IMR-90 (cell line): ENCODE measurements at regions not wholly inside any gene's neighbourhood (a gene's known extent, or its start where the extent isn't known, plus 50 kb on each side); places are given as distances from the start of the nearest gene placed in this dataset.

ENCODE experiments used
- ATAC-seq: fragments of 200-7000 bp; cut with Tn5 transposase; 2 replicates; pipeline ENCODE4 v1.9.1; 2020; ENCODE audit warnings: low read depth, mild to moderate bottlenecking, moderate library complexity
- BruUV-seq: library from RNA; stranded (reverse); fragments of 400-500 nt; replicated peaks from 2 replicates; lab custom pipeline; 2021; lab: Mats Ljungman, UMichigan
- CTCF ChIA-PET: fragments of 300-600 bp; formaldehyde crosslinking; extraction: SDS; loops from one replicate; lab custom pipeline; 2021; ENCODE audit warnings: antibody characterized with exemption; lab: Yijun Ruan, JAX
- POLR2A ChIA-PET: fragments of 300-600 bp; sonication (Branson Sonifier 250); formaldehyde crosslinking; loops from one replicate; lab custom pipeline; 2022; ENCODE audit warnings: antibody characterized with exemption; ENCODE audit not compliant: unreplicated experiment; lab: Charles Lee
- DNase-seq: peaks from one replicate; pipeline ENCODE4 v3.0.0; 2013
- H2AFZ ChIP-seq: replicated peaks from 2 replicates; pipeline ENCODE3; 2013; ENCODE audit warnings: low read length, mild to moderate bottlenecking; ENCODE audit not compliant: poor library complexity
- H2AK5ac ChIP-seq: 2 replicates; pipeline ENCODE4 v1.6.1; 2013; ENCODE audit warnings: low read depth, low read length, inconsistent platforms
- H2AK9ac ChIP-seq: replicated peaks from 2 replicates; pipeline ENCODE3; 2013; ENCODE audit warnings: mild to moderate bottlenecking, low read depth, low read length, moderate library complexity; ENCODE audit not compliant: poor library complexity
- H2BK120ac ChIP-seq: 2 replicates; pipeline ENCODE4 v1.6.1; 2013; ENCODE audit warnings: low read depth, low read length, inconsistent platforms
- H2BK15ac ChIP-seq: 3 replicates; pipeline ENCODE4 v1.6.1; 2013; ENCODE audit warnings: low read depth, low read length, inconsistent platforms
- H2BK20ac ChIP-seq: 2 replicates; pipeline ENCODE4 v1.6.1; 2013; ENCODE audit warnings: low read depth, mild to moderate bottlenecking, inconsistent platforms, low read length, moderate library complexity
- H2BK5ac ChIP-seq: 2 replicates; pipeline ENCODE4 v1.6.1; 2013; ENCODE audit warnings: mild to moderate bottlenecking, low read depth, low read length, inconsistent platforms; ENCODE audit not compliant: poor library complexity, severe bottlenecking
- H3K14ac ChIP-seq: replicated peaks from 2 replicates; pipeline ENCODE4 v1.6.1; 2013; ENCODE audit warnings: low read depth, low read length, inconsistent platforms
- H3K18ac ChIP-seq: 2 replicates; pipeline ENCODE4 v1.6.1; 2013; ENCODE audit warnings: low read depth, low read length, control low read depth
- H3K23ac ChIP-seq: 2 replicates; pipeline ENCODE4 v1.6.1; 2013; ENCODE audit warnings: low read depth, low read length, inconsistent platforms
- H3K27ac ChIP-seq: 2 replicates; pipeline ENCODE4 v1.5.1; 2013; ENCODE audit warnings: mild to moderate bottlenecking, control low read depth, low read length; ENCODE audit not compliant: insufficient read depth
- H3K27me3 ChIP-seq: 2 replicates; pipeline ENCODE4 v1.6.1; 2013; ENCODE audit warnings: low read length; ENCODE audit not compliant: control insufficient read depth, insufficient read depth
- H3K36me3 ChIP-seq: 2 replicates; pipeline ENCODE4 v1.6.1; 2013; ENCODE audit warnings: low read length, mixed read lengths; ENCODE audit not compliant: control insufficient read depth, insufficient read depth
- H3K4ac ChIP-seq: 2 replicates; pipeline ENCODE4 v1.6.1; 2013; ENCODE audit warnings: low read depth, low read length, inconsistent platforms
- H3K4me1 ChIP-seq: 2 replicates; pipeline ENCODE4 v1.6.1; 2013; ENCODE audit warnings: low read length, mixed read lengths; ENCODE audit not compliant: control insufficient read depth, insufficient read depth
- H3K4me2 ChIP-seq: 2 replicates; pipeline ENCODE4 v1.6.1; 2013; ENCODE audit warnings: low read depth, mild to moderate bottlenecking, control low read depth, low read length, moderate library complexity
- H3K4me3 ChIP-seq: 2 replicates; pipeline ENCODE4 v1.5.1; 2013; ENCODE audit warnings: low read depth, mild to moderate bottlenecking, control low read depth, low read length, moderate library complexity; ENCODE audit not compliant: insufficient read depth
- H3K56ac ChIP-seq: 2 replicates; pipeline ENCODE4 v1.6.1; 2013; ENCODE audit warnings: low read length, inconsistent platforms; ENCODE audit not compliant: insufficient read depth; ENCODE audit errors: extremely low read depth
- H3K79me1 ChIP-seq, 2 experiments: 2 replicates each; pipeline ENCODE4 v1.6.1; 2013; ENCODE audit warnings: low read length in 2 of 2, inconsistent platforms in 1 of 2, low read depth in 1 of 2
- H3K9ac ChIP-seq: 2 replicates; pipeline ENCODE4 v1.6.1; 2013; ENCODE audit warnings: low read depth, low read length, control low read depth
- H3K9me1 ChIP-seq: 2 replicates; pipeline ENCODE4 v1.6.1; 2013; ENCODE audit warnings: low read length, inconsistent platforms; ENCODE audit not compliant: insufficient read depth
- H3K9me3 ChIP-seq: 2 replicates; pipeline ENCODE4 v1.6.1; 2013; ENCODE audit warnings: low read length; ENCODE audit not compliant: control insufficient read depth, insufficient read depth
- H4K20me1 ChIP-seq: 2 replicates; pipeline ENCODE4 v1.6.1; 2013; ENCODE audit warnings: low read length, inconsistent platforms; ENCODE audit not compliant: insufficient read depth
- H4K5ac ChIP-seq: 2 replicates; pipeline ENCODE4 v1.6.1; 2013; ENCODE audit warnings: mild to moderate bottlenecking, low read depth, low read length, control low read depth
- H4K8ac ChIP-seq, 2 experiments: 2 replicates each; pipeline ENCODE4 v1.6.1; 2013; ENCODE audit warnings: low read depth in 2 of 2, low read length in 2 of 2, control low read depth in 1 of 2, inconsistent platforms in 1 of 2
- H4K91ac ChIP-seq: 2 replicates; pipeline ENCODE4 v1.6.1; 2013; ENCODE audit warnings: low read depth, low read length, inconsistent platforms; ENCODE audit not compliant: insufficient read depth
- BHLHE40 ChIP-seq: fragments of 150-350 bp; IDR thresholded peaks from 2 replicates; pipeline ENCODE4 v1.6.1; 2016; ENCODE audit warnings: mild to moderate bottlenecking, low read depth, low read length
- CEBPB ChIP-seq: IDR thresholded peaks from 2 replicates; pipeline ENCODE4 v1.6.1; 2012; ENCODE audit warnings: low read depth, low read length, improper control_type of control experiment
- CHD1 ChIP-seq: IDR thresholded peaks from 2 replicates; pipeline ENCODE4 v1.6.1; 2012; ENCODE audit warnings: low read depth, low read length, improper control_type of control experiment
- CTCF ChIP-seq: conservative IDR thresholded peaks from 2 replicates; pipeline ENCODE4 v1.5.1; 2012; ENCODE audit warnings: mild to moderate bottlenecking, low read depth, low read length, improper control_type of control experiment
- FOS ChIP-seq: fragments of 150-350 bp; IDR thresholded peaks from 2 replicates; pipeline ENCODE4 v1.6.1; 2016; ENCODE audit warnings: low read depth, low read length
- MAFK ChIP-seq: IDR thresholded peaks from 2 replicates; pipeline ENCODE4 v1.6.1; 2012; ENCODE audit warnings: low read depth, low read length, improper control_type of control experiment
- MAZ ChIP-seq: IDR thresholded peaks from 2 replicates; pipeline ENCODE4 v1.6.1; 2012; ENCODE audit warnings: low read depth, mild to moderate bottlenecking, low read length, improper control_type of control experiment, moderate library complexity, borderline replicate concordance
- MXI1 ChIP-seq: IDR thresholded peaks from 2 replicates; pipeline ENCODE4 v1.6.1; 2012; ENCODE audit warnings: low read depth, mild to moderate bottlenecking, low read length, moderate library complexity, borderline replicate concordance
- POLR2A ChIP-seq: IDR thresholded peaks from 2 replicates; pipeline ENCODE4 v1.6.1; 2012; ENCODE audit warnings: mild to moderate bottlenecking, low read depth, low read length
- SMC3 ChIP-seq: fragments of 150-350 bp; IDR thresholded peaks from 2 replicates; pipeline ENCODE4 v1.6.1; 2016; ENCODE audit warnings: low read depth, mild to moderate bottlenecking, antibody characterized with exemption, low read length, moderate library complexity
- USF2 ChIP-seq: fragments of 150-350 bp; IDR thresholded peaks from 2 replicates; pipeline ENCODE4 v1.6.1; 2017; ENCODE audit warnings: mild to moderate bottlenecking, antibody characterized with exemption, low read length, low read depth
- WGBS, 2 experiments: methylation state at CpG; one replicate each; pipeline versions ENCODE4 v1.1.5 to v1.1.7; 2013; ENCODE audit warnings: missing lambda C conversion rate in 2 of 2; ENCODE audit not compliant: insufficient read length in 1 of 2; ENCODE audit errors: extremely low coverage in 2 of 2; 5-methylcytosine and 5-hydroxymethylcytosine counted together
- dilution Hi-C: fragments of 300-500 bp; cut with HindIII; formaldehyde crosslinking; loops from one replicate; pipeline ENCODE4 v1.14.3; 2018; ENCODE audit warnings: low sequenced_read_pairs; ENCODE audit not compliant: unreplicated experiment
- in situ Hi-C: fragments of 300-500 bp; cut with MboI; formaldehyde crosslinking; loops from 3 replicates; pipeline ENCODE4 v1.14.3; 2019; ENCODE audit warnings: low sequenced_read_pairs, inconsistent platforms, mixed read lengths
- intact Hi-C: fragments of 100-400 bp; cut with micrococcal nuclease; formaldehyde crosslinking; loops from 2 replicates; pipeline ENCODE4 v1.10.0; 2022

- Histone ChIP-seq H3K56ac (no peak overlapping the region), H3K23ac (no peak overlapping the region), H2BK5ac (no peak overlapping the region), H3K9me3 (no peaks in the 10 kb centered on the region), H2BK120ac (no peak overlapping the region), H3K9ac (no peak overlapping the region), H3K79me1 (no peaks in the 10 kb centered on the region), H3K27ac (no peak overlapping the region), H3K4me1 (no peaks in the 10 kb centered on the region), H2AK5ac (no peak overlapping the region), H3K4ac (no peak overlapping the region), H4K5ac (no peak overlapping the region), H2BK15ac (no peak overlapping the region), H3K14ac (no peak overlapping the region), H3K27me3 (no peaks in the 10 kb centered on the region), H4K91ac (no peak overlapping the region), H2AFZ (no peak overlapping the region), H2AK9ac (no peak overlapping the region), H3K18ac (no peak overlapping the region), H4K8ac (no peak overlapping the region), H3K4me3 (no peak overlapping the region), H3K9me1 (no peaks in the 10 kb centered on the region; the same call in 1 of the 2 replicates), H3K36me3 (no peaks in the 10 kb centered on the region), H4K20me1 (no peaks in the 10 kb centered on the region), H2BK20ac (no peak overlapping the region), H3K4me2 (no peak overlapping the region)
- no CpG with 5 or more reads among the region's 1 CpG for WGBS, 2 experiments
- BruUV-seq = no TSS peak
- in situ Hi-C loops (no loop called here), dilution Hi-C loops (no loop called here), intact Hi-C loops (no loop called here)
- CTCF ChIA-PET = no interaction called here
- DNase-seq (no peak), ATAC-seq (no peak)
- POLR2A ChIA-PET = no interaction called here
- TF ChIP-seq FOS (no peak), SMC3 (no peak), CTCF (no peak), CHD1 (no peak), MAZ (no peak), BHLHE40 (no peak), USF2 (no peak), POLR2A (no peak), CEBPB (no peak), MAFK (no peak), MXI1 (no peak)
Observed at GRCh38 chr6:139628270-139628669, 253.8 kb upstream of the CITED2 start.
